HepG2 (cell line): ENCODE measurements at regions not wholly inside any gene's neighbourhood (a gene's known extent, or its start where the extent isn't known, plus 50 kb on each side); places are given as distances from the start of the nearest gene placed in this dataset.

ENCODE experiments used
- ATAC-seq: fragments of 200-7000 bp; cut with Tn5 transposase; 3 replicates; pipeline ENCODE4 v1.9.1; 2020; ENCODE audit warnings: mild to moderate bottlenecking, moderate library complexity
- BruUV-seq: library from RNA; stranded (reverse); fragments of 400-500 nt; replicated peaks from 2 replicates; lab custom pipeline; 2021; lab: Mats Ljungman, UMichigan
- CTCF ChIA-PET: fragments of 300-600 bp; formaldehyde crosslinking; extraction: SDS; loops from one replicate; lab custom pipeline; 2021; ENCODE audit warnings: low total read pairs, inconsistent platforms, low intra/inter-chr PET ratio; lab: Yijun Ruan, JAX
- POLR2A ChIA-PET: fragments of 350-600 bp; sonication (Branson Sonifier 250); formaldehyde crosslinking; loops from one replicate; lab custom pipeline; 2020; ENCODE audit warnings: antibody characterized with exemption, inconsistent platforms; lab: Yijun Ruan, JAX
- DNase-seq: peaks from one replicate; pipeline ENCODE4 v3.0.0-alpha.2; 2015; ENCODE audit warnings: low spot score
- FAIRE-seq: peaks from 3 replicates; lab custom pipeline; 2011; peaks lifted over from hg19 to GRCh38; lab: Jason Lieb, UNC
- H2AFZ ChIP-seq: one replicate; pipeline ENCODE4 v1.6.1; 2011; ENCODE audit warnings: low read length, inconsistent platforms
- H3K27ac ChIP-seq: fragments of 300-600 bp; 3 replicates; pipeline ENCODE4 v1.8.0; 2011; ENCODE audit warnings: mixed run types, mild to moderate bottlenecking, mixed read lengths, low read length, inconsistent platforms; ENCODE audit not compliant: insufficient read depth; ENCODE audit errors: extremely low read length
- H3K27me3 ChIP-seq, 2 experiments: fragments of 200-600 bp in 1 of 2; 2 replicates in 1 of 2; 3 replicates in 1 of 2; pipeline versions ENCODE4 v1.6.0 to v1.8.0; 2011; ENCODE audit warnings: low read length in 2 of 2, mild to moderate bottlenecking in 2 of 2, moderate library complexity in 2 of 2, inconsistent platforms in 1 of 2; ENCODE audit not compliant: insufficient read depth in 2 of 2, control insufficient read depth in 1 of 2
- H3K36me3 ChIP-seq, 2 experiments: fragments of 200-600 bp in 1 of 2; replicated peaks in 1 of 2; 2 replicates in 1 of 2; 3 replicates in 1 of 2; pipeline versions ENCODE4 v1.5.1 to v1.8.0; 2011; ENCODE audit warnings: low read length in 2 of 2, inconsistent platforms in 1 of 2; ENCODE audit not compliant: insufficient read depth in 2 of 2, control insufficient read depth in 1 of 2
- H3K4me1 ChIP-seq: 2 replicates; pipeline ENCODE4 v1.5.1; 2012; ENCODE audit warnings: low read length, inconsistent platforms; ENCODE audit not compliant: insufficient read depth
- H3K4me2 ChIP-seq: 2 replicates; pipeline ENCODE4 v1.6.0; 2011; ENCODE audit warnings: low read depth, low read length, inconsistent platforms
- H3K4me3 ChIP-seq, 3 experiments: fragments of 200-600 bp in 1 of 3; sonication (generic), shearing (Covaris generic) in 1 of 3; replicated peaks in 1 of 3; 2 replicates each; pipeline ENCODE4 v1.5.1; 2011 to 2016; ENCODE audit warnings: low read length in 3 of 3, inconsistent platforms in 2 of 3, low read depth in 2 of 3, mild to moderate bottlenecking in 2 of 3, control low read depth in 1 of 3, mixed read lengths in 1 of 3; ENCODE audit not compliant: insufficient read depth in 1 of 3
- H3K79me2 ChIP-seq: one replicate; pipeline ENCODE4 v1.6.1; 2011; ENCODE audit warnings: low read length, inconsistent platforms; ENCODE audit not compliant: insufficient read depth
- H3K9ac ChIP-seq: 2 replicates; pipeline ENCODE4 v1.6.0; 2011; ENCODE audit warnings: mild to moderate bottlenecking, low read depth, low read length, inconsistent platforms; ENCODE audit not compliant: insufficient read depth
- H3K9me3 ChIP-seq: 2 replicates; pipeline ENCODE4 v1.5.1; 2012; ENCODE audit warnings: mild to moderate bottlenecking, low read length
- H4K20me1 ChIP-seq: 2 replicates; pipeline ENCODE4 v1.6.0; 2011; ENCODE audit warnings: inconsistent platforms, mild to moderate bottlenecking, low read length, moderate library complexity; ENCODE audit not compliant: insufficient read depth
- E2F2 ChIP-seq: sonication (generic); formaldehyde crosslinking; IDR thresholded peaks from 2 replicates; pipeline ENCODE4 v1.4.0; 2020; ENCODE audit warnings: missing genetic modification reagents, borderline replicate concordance
- GFI1 ChIP-seq: sonication (generic); formaldehyde crosslinking; IDR thresholded peaks from 2 replicates; pipeline ENCODE4 v1.5.0; 2020; ENCODE audit warnings: missing genetic modification reagents, mild to moderate bottlenecking, borderline replicate concordance
- KAT7 ChIP-seq: IDR thresholded peaks from 2 replicates; pipeline ENCODE4 v1.6.1; 2018; ENCODE audit warnings: borderline replicate concordance, missing compliant biosample characterization
- MNT ChIP-seq: fragments of 450-650 bp; IDR thresholded peaks from 2 replicates; pipeline ENCODE4 v1.6.1; 2016
- PPARG ChIP-seq: conservative IDR thresholded peaks from 2 replicates; pipeline ENCODE4 v1.6.1; 2016; ENCODE audit warnings: missing biosample characterization, missing genetic modification reagents
- ZBTB42 ChIP-seq: sonication (generic); formaldehyde crosslinking; IDR thresholded peaks from 2 replicates; pipeline ENCODE4 v1.5.0; 2020; ENCODE audit warnings: mild to moderate bottlenecking, missing genetic modification reagents
- ZNF687 ChIP-seq: sonication (generic); formaldehyde crosslinking; IDR thresholded peaks from 2 replicates; pipeline ENCODE4 v1.5.1; 2020; ENCODE audit warnings: mild to moderate bottlenecking, missing genetic modification reagents, moderate library complexity
- ZNF839 ChIP-seq: sonication (generic); formaldehyde crosslinking; IDR thresholded peaks from 2 replicates; pipeline ENCODE4 v1.4.0; 2020; ENCODE audit warnings: missing genetic modification reagents, mild to moderate bottlenecking, borderline replicate concordance
- WGBS: methylation state at CpG from one replicate; pipeline ENCODE4 v1.1.6; 2017; ENCODE audit warnings: low lambda C conversion rate; 5-methylcytosine and 5-hydroxymethylcytosine counted together
- in situ Hi-C: cut with HindIII; loops from 2 replicates; pipeline ENCODE4 v1.10.0; 2017; ENCODE audit warnings: low pct_unique_long_range_greater_than_20kb; ENCODE audit not compliant: extremely low pct_ligation_motif_present
- intact Hi-C: fragments of 100-400 bp; cut with micrococcal nuclease; formaldehyde crosslinking; loops from one replicate; pipeline ENCODE4 v1.10.0; 2022; ENCODE audit not compliant: unreplicated experiment

GRCh38 chr1:213744780-213745179, 243.0 kb upstream of the PROX1 start (continued):
- TF ChIP-seq ZNF687 (CRISPR knock-in tag), result peak; percentile 22; the same call in 1 of the 2 replicates

GRCh38 chr1:213745451-213745850, 242.3 kb upstream of the PROX1 start:
- TF ChIP-seq E2F2 (no peak), ZNF839 (no peak), KAT7 (CRISPR knock-in tag) (no peak), GFI1 (CRISPR knock-in tag) (no peak), PPARG (CRISPR knock-in tag) (no peak), MNT (no peak), ZBTB42 (CRISPR knock-in tag) (no peak)
- in situ Hi-C loops, result no loop called here
- no peaks in the 10 kb centered on the region for H3K36me3 ChIP-seq
- H3K4me1 ChIP-seq, result peaks cover 34% of the 10 kb centered on the region
- no peaks in the 10 kb centered on the region for H4K20me1 ChIP-seq
- ATAC-seq, result no peak
- DNase-seq, result no peak
- H2AFZ ChIP-seq, result no peak overlapping the region
- H3K9ac ChIP-seq, result no peak overlapping the region
- H3K27me3 ChIP-seq, result no peaks in the 10 kb centered on the region
- 89% methylated on average over 8 of the region's 8 CpGs for whole genome bisulfite sequencing
- no peak for FAIRE-seq
- BruUV-seq, result no TSS peak
- H3K4me2 ChIP-seq, result no peak overlapping the region
- no peaks in the 10 kb centered on the region for H3K79me2 ChIP-seq
- intact Hi-C loops, result no loop called here
- POLR2A ChIA-PET, result no interaction called here
- CTCF ChIA-PET, result no interaction called here
- H3K4me3 ChIP-seq, result no peak overlapping the region
- H3K27ac ChIP-seq, result no peak overlapping the region
- no peaks in the 10 kb centered on the region for H3K9me3 ChIP-seq
